Heart right ventricle (tissue), 16 donors: ENCODE measurements at regions not wholly inside any gene's neighbourhood (a gene's known extent, or its start where the extent isn't known, plus 50 kb on each side); places are given as distances from the start of the nearest gene placed in this dataset.

Experiments used
- ATAC-seq, 8 donors: fragments of 200-7000 bp; cut with Tn5 transposase; one replicate each; pipeline ENCODE4 v1.9.1; 2020; ENCODE audit warnings: mild to moderate bottlenecking in 8 of 8, moderate library complexity in 8 of 8, moderate number of reproducible peaks in 1 of 8
- DNase-seq, 2 donors: peaks; one replicate each; pipeline ENCODE4 v3.0.0-alpha.2; 2020
- H3K27ac ChIP-seq, 10 donors: fragments of 200-600 bp; sonication (generic) in 2 of 10; one replicate each; pipeline versions ENCODE4 v1.5.0 to v1.8.0; 2020 to 2022; ENCODE audit warnings: mild to moderate bottlenecking in 3 of 10
- H3K27me3 ChIP-seq, 7 donors: fragments of 200-600 bp; one replicate each; pipeline ENCODE4 v1.8.0; 2021 to 2022; ENCODE audit warnings: mild to moderate bottlenecking in 2 of 7
- H3K36me3 ChIP-seq, 9 donors: fragments of 200-600 bp; sonication (generic) in 1 of 9; one replicate each; pipeline versions ENCODE4 v1.5.0 to v1.8.0; 2020 to 2022; ENCODE audit warnings: mild to moderate bottlenecking in 2 of 9
- H3K4me1 ChIP-seq, 9 donors: fragments of 200-600 bp; sonication (generic) in 1 of 9; one replicate each; pipeline versions ENCODE4 v1.5.0 to v1.8.0; 2020 to 2022; ENCODE audit warnings: mild to moderate bottlenecking in 4 of 9
- H3K4me3 ChIP-seq, 10 donors: fragments of 200-600 bp; sonication (generic) in 2 of 10; one replicate each; pipeline versions ENCODE4 v1.5.0 to v1.8.0; 2020 to 2022; ENCODE audit warnings: mild to moderate bottlenecking in 7 of 10, moderate library complexity in 2 of 10
- H3K9me3 ChIP-seq, 11 donors: fragments of 200-600 bp in 10 of 11; sonication (generic) in 2 of 11; one replicate each; pipeline versions ENCODE4 v1.5.0 to v1.8.0; 2013 to 2022; ENCODE audit warnings: mild to moderate bottlenecking in 2 of 11, control low read depth in 1 of 11, moderate library complexity in 1 of 11
- CTCF ChIP-seq, 9 donors: fragments of 200-600 bp; sonication (generic) in 2 of 9; IDR thresholded peaks; one replicate each; pipeline versions ENCODE4 v1.5.0 to v1.8.0; 2021 to 2022; ENCODE audit warnings: antibody characterized with exemption in 9 of 9, mild to moderate bottlenecking in 5 of 9, moderate library complexity in 1 of 9
- WGBS, 2 donors: extraction: QIAGEN DNeasy Blood & Tissue Kit; methylation state at CpG; one replicate each; pipeline ENCODE4 v1.1.7; 2013; ENCODE audit warnings: inconsistent platforms in 1 of 2; 5-methylcytosine and 5-hydroxymethylcytosine counted together
- intact Hi-C, 10 donors: fragments of 100-400 bp; cut with DNase I; formaldehyde crosslinking; loops; one replicate each; pipeline versions ENCODE4 v1.11.1 to v1.14.2; 2022
- donor health status: Arrhythmogenic right ventricular cardiomyopathy.
- donor health status: ischemic (EF 13 %, LVEDD 7.1; RV severe dilation, severe dysfunction).
- donor health status: healthy with polysubstance abuse.
- donor health status: DM: no; HTN: yes; CAD: no.
- donor health status: DM: no; HTN: no; CAD: no.
- donor health status: ischemic (EF 25% LVEDD 6.9; RV normal size, moderate dysfunction).
- donor health status: ischemic (EF 25% LVEDD 5.7; RV mildly dilated, moderate dysfunction).
- donor health status: healthy.
- donor health status: DM: yes; HTN: yes; CAD: no.
- donor health status: Ischemic cardiomyopathy.
- donor health status: ischemic (EF 35%, LVEDD 5.7; RV mildly dilated, moderate dysfunction).
- donor health status: nonischemic (EF 11% LVEDD 7.7; RV severe dilation, severe dysfunction).
- donor health status: DM: yes; HTN: yes; CAD: no.
- donor health status: PGD.
- donor health status: ischemic (EF 29% LVEDD 5.4; RV normal size, mild dysfunction).
- donor health status: nonischemic (EF 23%, LVEDD 6.1; RV moderate dilation, normal function).

GRCh38 chr10:60573336-60573735 is 183.7 kb upstream of the ANK3 start:
- Histone ChIP-seq H3K27ac (peak overlapping the region in 4 of 10 donors; percentile 35 to 68 (median 52)), H3K4me1 (peaks cover 0 to 19% (median 8%) of the 10 kb centered on the region in 9 donors), H3K9me3 (no peaks in the 10 kb centered on the region), H3K27me3 (no peaks in the 10 kb centered on the region), H3K36me3 (no peaks in the 10 kb centered on the region), H3K4me3 (peak overlapping the region in 7 of 10 donors; percentile 41 to 51 (median 46))
- no peak for DNase-seq
- no peak for TF ChIP-seq CTCF (IDR thresholded peaks at IDR 0.05)
- peak; percentile 48 to 83 (median 72) for ATAC-seq
- 47 to 63% methylated on average over 1 of the region's 1 CpG for WGBS, 2 donors
- intact Hi-C loops: no loop called here

GRCh38 chr10:60572511-60573194 is 183.0 kb upstream of the ANK3 start:
- Histone ChIP-seq H3K4me3 (peak overlapping the region in 9 of 10 donors; percentile 14 to 51 (median 45)), H3K27me3 (no peaks in the 10 kb centered on the region), H3K9me3 (peaks cover 0 to 3% (median 0%) of the 10 kb centered on the region in 11 donors), H3K4me1 (peaks cover 0 to 19% (median 8%) of the 10 kb centered on the region in 9 donors), H3K27ac (peak overlapping the region in 8 of 10 donors; percentile 35 to 68 (median 52)), H3K36me3 (no peaks in the 10 kb centered on the region)
- intact Hi-C loops: no loop called here
- DNase-seq: peak; percentile 13 to 23
- 1 to 2% methylated on average over 12 of the region's 12 CpGs for WGBS, 2 donors
- no peak for TF ChIP-seq CTCF (IDR thresholded peaks at IDR 0.05)
- ATAC-seq: peak in 7 of 8 donors; percentile 62 to 86 (median 78)

GRCh38 chr10:60570896-60571295 is 181.2 kb upstream of the ANK3 start:
- H3K4me3 ChIP-seq: peak overlapping the region in 5 of 10 donors; percentile 1 to 50 (median 9)
- DNase-seq (no peak), ATAC-seq (peak in 1 of 8 donors; percentile 21)
- H3K27me3 ChIP-seq: no peaks in the 10 kb centered on the region
- no peaks in the 10 kb centered on the region for H3K36me3 ChIP-seq
- peaks cover 0 to 18% (median 0%) of the 10 kb centered on the region in 11 donors for H3K9me3 ChIP-seq
- peaks cover 0 to 13% (median 0%) of the 10 kb centered on the region in 9 donors for H3K4me1 ChIP-seq
- no peak for TF ChIP-seq CTCF (IDR thresholded peaks at IDR 0.05)
- no peak overlapping the region for H3K27ac ChIP-seq
- 37 to 50% methylated on average over 4 of the region's 4 CpGs for WGBS, 2 donors
- intact Hi-C loops: no loop called here

- Histone ChIP-seq H3K27me3 (no peaks in the 10 kb centered on the region), H3K4me1 (peaks cover 0 to 13% (median 0%) of the 10 kb centered on the region in 9 donors), H3K36me3 (no peaks in the 10 kb centered on the region), H3K27ac (no peak overlapping the region), H3K4me3 (peak overlapping the region in 1 of 10 donors; percentile 7), H3K9me3 (peaks cover 0 to 18% (median 0%) of the 10 kb centered on the region in 11 donors)
- DNase-seq: no peak
- no peak for ATAC-seq
- intact Hi-C loops: no loop called here
- WGBS, 2 donors: 43 to 52% methylated on average over 1 of the region's 1 CpG
- TF ChIP-seq CTCF (IDR thresholded peaks at IDR 0.05): no peak
These were observed 180.7 kb upstream of the ANK3 start for GRCh38 chr10:60570272-60570865.
